ENCODE measurements at regions not wholly inside any gene's neighbourhood (a gene's known extent, or its start where the extent isn't known, plus 50 kb on each side); places are given as distances from the start of the nearest gene placed in this dataset.

DNA sequence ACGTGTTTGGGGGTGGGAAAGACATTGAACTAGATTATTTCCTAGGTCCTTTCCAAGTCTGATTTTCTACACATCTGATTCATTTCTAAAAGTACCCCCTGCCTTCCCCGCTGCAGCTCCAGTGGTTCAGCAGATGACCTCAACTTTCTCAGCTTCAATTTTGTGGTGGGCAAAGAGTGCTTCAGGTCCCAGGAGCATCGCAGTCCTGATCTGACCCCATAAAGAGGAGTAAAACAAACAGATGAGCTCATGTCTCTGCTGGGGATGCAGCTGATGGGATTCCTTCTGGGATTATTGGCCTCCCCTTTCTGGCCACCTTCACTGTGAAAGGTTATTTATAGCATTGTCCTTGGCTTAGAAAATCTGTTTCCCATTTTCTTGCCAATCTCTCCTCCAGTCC lies 337.0 kb upstream of the PLXNA2 start:
- TF ChIP-seq EZH2phosphoT487 (IDR thresholded peaks at IDR 0.05; ENCODE audit: borderline replicate concordance, low read depth, low read length), result no peak
- TF ChIP-seq, protein P1, sequence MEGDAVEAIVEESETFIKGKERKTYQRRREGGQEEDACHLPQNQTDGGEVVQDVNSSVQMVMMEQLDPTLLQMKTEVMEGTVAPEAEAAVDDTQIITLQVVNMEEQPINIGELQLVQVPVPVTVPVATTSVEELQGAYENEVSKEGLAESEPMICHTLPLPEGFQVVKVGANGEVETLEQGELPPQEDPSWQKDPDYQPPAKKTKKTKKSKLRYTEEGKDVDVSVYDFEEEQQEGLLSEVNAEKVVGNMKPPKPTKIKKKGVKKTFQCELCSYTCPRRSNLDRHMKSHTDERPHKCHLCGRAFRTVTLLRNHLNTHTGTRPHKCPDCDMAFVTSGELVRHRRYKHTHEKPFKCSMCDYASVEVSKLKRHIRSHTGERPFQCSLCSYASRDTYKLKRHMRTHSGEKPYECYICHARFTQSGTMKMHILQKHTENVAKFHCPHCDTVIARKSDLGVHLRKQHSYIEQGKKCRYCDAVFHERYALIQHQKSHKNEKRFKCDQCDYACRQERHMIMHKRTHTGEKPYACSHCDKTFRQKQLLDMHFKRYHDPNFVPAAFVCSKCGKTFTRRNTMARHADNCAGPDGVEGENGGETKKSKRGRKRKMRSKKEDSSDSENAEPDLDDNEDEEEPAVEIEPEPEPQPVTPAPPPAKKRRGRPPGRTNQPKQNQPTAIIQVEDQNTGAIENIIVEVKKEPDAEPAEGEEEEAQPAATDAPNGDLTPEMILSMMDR (conservative IDR thresholded peaks at IDR 0.05; ENCODE audit: low read length), result no peak
